H1 (cell line): ENCODE measurements at regions not wholly inside any gene's neighbourhood (a gene's known extent, or its start where the extent isn't known, plus 50 kb on each side); places are given as distances from the start of the nearest gene placed in this dataset.

Experiments
- CTCF ChIA-PET: fragments of 300-600 bp; sonication (Branson Sonifier 250); formaldehyde crosslinking; loops from one replicate; lab custom pipeline; 2021; ENCODE audit not compliant: partially characterized antibody; lab: Charles Lee
- POLR2A ChIA-PET: fragments of 300-600 bp; sonication (Branson Sonifier 250); formaldehyde crosslinking; loops from one replicate; lab custom pipeline; 2021; ENCODE audit warnings: inconsistent platforms; ENCODE audit not compliant: partially characterized antibody; lab: Charles Lee
- DNase-seq, 2 experiments: peaks; one replicate each; pipeline versions ENCODE4 v3.0.0 to v3.0.0-alpha.2; 2010 to 2022; ENCODE audit warnings: low spot score in 2 of 2, low read depth in 1 of 2, mixed read lengths in 1 of 2
- FAIRE-seq: peaks from 2 replicates; lab custom pipeline; 2011; peaks lifted over from hg19 to GRCh38; lab: Jason Lieb, UNC
- H2AFZ ChIP-seq: 2 replicates; pipeline ENCODE4 v1.8.1; 2012; ENCODE audit warnings: low read length, inconsistent platforms
- H2AK5ac ChIP-seq: 2 replicates; pipeline ENCODE4 v1.6.1; 2013; ENCODE audit warnings: low read depth, low read length
- H2BK120ac ChIP-seq: replicated peaks from 2 replicates; pipeline ENCODE3; 2013; ENCODE audit warnings: low read depth, low read length, inconsistent platforms
- H2BK12ac ChIP-seq: 2 replicates; pipeline ENCODE4 v1.6.1; 2013; ENCODE audit warnings: low read depth, low read length
- H2BK15ac ChIP-seq: 2 replicates; pipeline ENCODE4 v1.6.1; 2013; ENCODE audit warnings: low read length
- H2BK20ac ChIP-seq: 2 replicates; pipeline ENCODE4 v1.6.1; 2013; ENCODE audit warnings: low read length
- H2BK5ac ChIP-seq: 2 replicates; pipeline ENCODE4 v1.6.1; 2013; ENCODE audit warnings: low read depth, low read length
- H3K14ac ChIP-seq: 2 replicates; pipeline ENCODE4 v1.6.1; 2013; ENCODE audit warnings: inconsistent platforms; ENCODE audit not compliant: insufficient read length
- H3K18ac ChIP-seq: 2 replicates; pipeline ENCODE4 v1.6.1; 2013; ENCODE audit warnings: low read length; ENCODE audit errors: extremely low read depth
- H3K23ac ChIP-seq: 2 replicates; pipeline ENCODE4 v1.6.1; 2013; ENCODE audit warnings: inconsistent platforms; ENCODE audit not compliant: insufficient read length
- H3K23me2 ChIP-seq: 2 replicates; pipeline ENCODE4 v1.6.1; 2013; ENCODE audit warnings: low read depth, low read length
- H3K27ac ChIP-seq: 2 replicates; pipeline ENCODE4 v1.6.1; 2011; ENCODE audit warnings: low read depth, low read length, inconsistent platforms
- H3K27me3 ChIP-seq, 4 experiments: replicated peaks in 1 of 4; 1 replicate in 1 of 4; 2 replicates in 3 of 4; pipeline versions ENCODE4 v1.6.1 to v1.8.1; 2011 to 2013; ENCODE audit warnings: low read length in 3 of 4, mild to moderate bottlenecking in 3 of 4, inconsistent platforms in 2 of 4, mixed read lengths in 2 of 4, moderate library complexity in 1 of 4; ENCODE audit not compliant: control insufficient read depth in 3 of 4, insufficient read depth in 3 of 4; ENCODE audit errors: extremely low read depth in 1 of 4
- H3K36me3 ChIP-seq, 4 experiments: 2 replicates each; pipeline versions ENCODE4 v1.6.1 to v1.8.1; 2011 to 2013; ENCODE audit warnings: mild to moderate bottlenecking in 4 of 4, low read length in 3 of 4, moderate library complexity in 2 of 4, control low read depth in 1 of 4, inconsistent platforms in 1 of 4; ENCODE audit not compliant: insufficient read depth in 4 of 4, control insufficient read depth in 2 of 4
- H3K4ac ChIP-seq: replicated peaks from 2 replicates; pipeline ENCODE3; 2013; ENCODE audit warnings: low read length, low read depth, mixed read lengths, inconsistent platforms; ENCODE audit not compliant: insufficient read length
- H3K4me1 ChIP-seq, 4 experiments: replicated peaks in 1 of 4; 1 replicate in 1 of 4; 2 replicates in 3 of 4; pipeline versions ENCODE4 v1.6.1 to v1.8.1; 2011 to 2013; ENCODE audit warnings: low read length in 3 of 4, inconsistent platforms in 2 of 4, mixed read lengths in 1 of 4; ENCODE audit not compliant: insufficient read depth in 4 of 4, control insufficient read depth in 3 of 4
- H3K4me2 ChIP-seq, 2 experiments: 2 replicates each; pipeline versions ENCODE4 v1.6.1 to v1.8.1; 2011 to 2013; ENCODE audit warnings: low read depth in 2 of 2, low read length in 2 of 2, control low read depth in 1 of 2, inconsistent platforms in 1 of 2, mild to moderate bottlenecking in 1 of 2; ENCODE audit not compliant: insufficient read depth in 1 of 2
- H3K4me3 ChIP-seq, 4 experiments: fragments of 200-600, 300-600 bp in 1 of 4; sonication (generic), shearing (Covaris generic), sonication (Bioruptor Twin) in 1 of 4; 2 replicates each; pipeline versions ENCODE4 v1.5.1 to v1.8.1; 2011 to 2016; ENCODE audit warnings: low read length in 4 of 4, low read depth in 3 of 4, control low read depth in 2 of 4, inconsistent platforms in 2 of 4, mild to moderate bottlenecking in 2 of 4, mixed read lengths in 1 of 4, moderate library complexity in 1 of 4; ENCODE audit not compliant: insufficient read depth in 2 of 4; ENCODE audit errors: extremely low read depth in 1 of 4
- H3K56ac ChIP-seq: replicated peaks from 2 replicates; pipeline ENCODE3; 2013; ENCODE audit warnings: low read depth, mild to moderate bottlenecking, mixed read lengths, low read length, inconsistent platforms; ENCODE audit not compliant: insufficient read length
- H3K79me1 ChIP-seq: 2 replicates; pipeline ENCODE4 v1.6.1; 2013; ENCODE audit warnings: low read depth, low read length, control low read depth
- H3K79me2 ChIP-seq, 2 experiments: 2 replicates each; pipeline versions ENCODE4 v1.6.1 to v1.8.1; 2012 to 2013; ENCODE audit warnings: low read length in 2 of 2, mild to moderate bottlenecking in 2 of 2, inconsistent platforms in 1 of 2; ENCODE audit not compliant: insufficient read depth in 2 of 2, control insufficient read depth in 1 of 2
- H3K9ac ChIP-seq, 4 experiments: replicated peaks in 1 of 4; 1 replicate in 1 of 4; 2 replicates in 3 of 4; pipeline versions ENCODE4 v1.6.1 to v1.8.1; 2011 to 2013; ENCODE audit warnings: low read depth in 3 of 4, low read length in 3 of 4, control low read depth in 2 of 4, mild to moderate bottlenecking in 2 of 4, moderate library complexity in 2 of 4, inconsistent platforms in 1 of 4; ENCODE audit errors: extremely low read depth in 1 of 4
- H3K9me3 ChIP-seq, 2 experiments: 2 replicates each; pipeline versions ENCODE4 v1.6.1 to v1.8.1; 2012 to 2013; ENCODE audit warnings: mild to moderate bottlenecking in 2 of 2, moderate library complexity in 2 of 2, control low read depth in 1 of 2, inconsistent platforms in 1 of 2, low read depth in 1 of 2, low read length in 1 of 2, mixed read lengths in 1 of 2; ENCODE audit not compliant: insufficient read depth in 2 of 2
- H4K20me1 ChIP-seq, 2 experiments: replicated peaks in 1 of 2; 2 replicates each; pipeline versions ENCODE3 to v1.8.1; 2011 to 2013; ENCODE audit warnings: inconsistent platforms in 2 of 2, low read length in 2 of 2, mild to moderate bottlenecking in 1 of 2; ENCODE audit not compliant: insufficient read depth in 2 of 2, control insufficient read depth in 1 of 2
- H4K5ac ChIP-seq: 2 replicates; pipeline ENCODE4 v1.6.1; 2013; ENCODE audit warnings: low read length, low read depth, mixed read lengths, inconsistent platforms; ENCODE audit not compliant: insufficient read length
- H4K8ac ChIP-seq: 2 replicates; pipeline ENCODE4 v1.8.0; 2013; ENCODE audit warnings: mild to moderate bottlenecking, moderate library complexity, low read length, inconsistent platforms; ENCODE audit not compliant: insufficient read depth; ENCODE audit errors: extremely low read depth
- H4K91ac ChIP-seq: replicated peaks from 2 replicates; pipeline ENCODE3; 2013; ENCODE audit warnings: low read length, mixed read lengths, inconsistent platforms; ENCODE audit not compliant: insufficient read length
- CHD1 ChIP-seq: IDR thresholded peaks from 2 replicates; pipeline ENCODE4 v1.6.1; 2012; ENCODE audit warnings: low read depth, low read length, improper control_type of control experiment
- CTBP2 ChIP-seq: IDR thresholded peaks from 2 replicates; pipeline ENCODE4 v1.7.0; 2011; ENCODE audit warnings: borderline replicate concordance, mild to moderate bottlenecking, moderate library complexity, mixed read lengths, low read length; ENCODE audit not compliant: insufficient read depth, insufficient read length
- FOSL1 ChIP-seq: IDR thresholded peaks from 2 replicates; pipeline ENCODE4 v1.6.1; 2011; ENCODE audit warnings: mild to moderate bottlenecking, low read depth, low read length, moderate library complexity; ENCODE audit not compliant: insufficient read depth
- GTF2F1 ChIP-seq: IDR thresholded peaks from 2 replicates; pipeline ENCODE4 v1.6.1; 2012; ENCODE audit warnings: low read depth, low read length, improper control_type of control experiment, borderline replicate concordance
- JUND ChIP-seq: IDR thresholded peaks from 2 replicates; pipeline ENCODE4 v1.6.1; 2011; ENCODE audit warnings: mild to moderate bottlenecking, improper control_type of control experiment, low read length
- NANOG ChIP-seq: IDR thresholded peaks from 2 replicates; pipeline ENCODE4 v1.6.1; 2011; ENCODE audit warnings: low read length, low read depth, mild to moderate bottlenecking, inconsistent platforms; ENCODE audit not compliant: insufficient read depth, poor library complexity, severe bottlenecking
- POLR2A ChIP-seq, 2 experiments: IDR thresholded peaks; 1 replicate in 1 of 2; 2 replicates in 1 of 2; pipeline ENCODE4 v1.6.1; 2011; ENCODE audit warnings: low read depth in 2 of 2, low read length in 2 of 2, mild to moderate bottlenecking in 2 of 2; ENCODE audit errors: control extremely low read depth in 1 of 2
- RAD21 ChIP-seq, 2 experiments: IDR thresholded peaks in 1 of 2; conservative IDR thresholded peaks in 1 of 2; 2 replicates each; pipeline ENCODE4 v1.6.1; 2011; ENCODE audit warnings: low read depth in 2 of 2, low read length in 2 of 2, improper control_type of control experiment in 1 of 2, inconsistent platforms in 1 of 2, mild to moderate bottlenecking in 1 of 2, moderate library complexity in 1 of 2
- YY1 ChIP-seq: IDR thresholded peaks from 2 replicates; pipeline ENCODE4 v1.6.1; 2011; ENCODE audit warnings: low read depth, mild to moderate bottlenecking, low read length
- WGBS, 2 experiments: shearing (Covaris generic) in 1 of 2; methylation state at CpG; one replicate each; pipeline versions ENCODE4 v1.1.6 to v1.1.7; 2013 to 2015; ENCODE audit warnings: low lambda C conversion rate in 2 of 2, mixed read lengths in 2 of 2, inconsistent platforms in 1 of 2, low coverage in 1 of 2, missing lambda C conversion rate in 1 of 2; ENCODE audit not compliant: insufficient replicate concordance in 2 of 2, insufficient coverage in 1 of 2, insufficient read length in 1 of 2; ENCODE audit errors: extremely low coverage in 1 of 2, missing lambda C conversion rate in 1 of 2; 5-methylcytosine and 5-hydroxymethylcytosine counted together
- TF ChIP-seq, protein P1 (sequence below): IDR thresholded peaks from 2 replicates; pipeline ENCODE4 v1.6.1; 2011; ENCODE audit warnings: low read length, improper control_type of control experiment

- ChIA-PET POLR2A (no interaction called here), CTCF (interaction anchor here (0.5 to 4.7 kb wide), 53 partner anchors 7 to 744 kb away, joined by 3 to 55 read pairs (median 5); no protein-coding TSS in a partner anchor)
- Histone ChIP-seq H2BK20ac (no peak overlapping the region), H3K27me3 (no peaks in the 10 kb centered on the region), H3K79me1 (no peaks in the 10 kb centered on the region), H2BK5ac (no peak overlapping the region), H3K36me3 (no peaks in the 10 kb centered on the region), H2BK12ac (no peak overlapping the region), H3K18ac (no peak overlapping the region), H4K20me1 (no peaks in the 10 kb centered on the region), H3K23ac (no peak overlapping the region), H3K9ac (no peak overlapping the region), H2AFZ (no peak overlapping the region), H3K9me3 (no peaks in the 10 kb centered on the region), H3K23me2 (no peaks in the 10 kb centered on the region), H2BK15ac (no peak overlapping the region), H3K56ac (no peak overlapping the region), H4K5ac (no peak overlapping the region), H3K79me2 (no peaks in the 10 kb centered on the region), H3K27ac (no peak overlapping the region), H4K8ac (no peak overlapping the region), H3K4me2 (no peak overlapping the region), H4K91ac (no peak overlapping the region), H2BK120ac (no peak overlapping the region), H2AK5ac (no peak overlapping the region), H3K4me1 (no peaks in the 10 kb centered on the region), H3K14ac (no peak overlapping the region), H3K4me3 (no peak overlapping the region), H3K4ac (no peak overlapping the region)
- DNase-seq (no peak), FAIRE-seq (no peak)
- 76% methylated on average over 5 of the region's 5 CpGs; no CpG with 5 or more reads in 1 of the 2 experiments for WGBS, 2 experiments
- TF ChIP-seq RAD21 (IDR thresholded peaks at IDR 0.05 in 1 of 2, conservative IDR thresholded peaks at IDR 0.05 in 1 of 2; ENCODE audit: low read depth in 2 of 2, low read length in 2 of 2) (no peak), CTBP2 (no peak), POLR2A (IDR thresholded peaks at IDR 0.05; ENCODE audit: control extremely low read depth in 1 of 2, low read depth in 2 of 2, low read length in 2 of 2) (no peak), GTF2F1 (no peak), NANOG (no peak), JUND (no peak), YY1 (no peak), CHD1 (no peak), FOSL1 (no peak)
- TF ChIP-seq, protein P1, sequence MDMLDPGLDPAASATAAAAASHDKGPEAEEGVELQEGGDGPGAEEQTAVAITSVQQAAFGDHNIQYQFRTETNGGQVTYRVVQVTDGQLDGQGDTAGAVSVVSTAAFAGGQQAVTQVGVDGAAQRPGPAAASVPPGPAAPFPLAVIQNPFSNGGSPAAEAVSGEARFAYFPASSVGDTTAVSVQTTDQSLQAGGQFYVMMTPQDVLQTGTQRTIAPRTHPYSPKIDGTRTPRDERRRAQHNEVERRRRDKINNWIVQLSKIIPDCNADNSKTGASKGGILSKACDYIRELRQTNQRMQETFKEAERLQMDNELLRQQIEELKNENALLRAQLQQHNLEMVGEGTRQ: no peak
Observed at GRCh38 chr7:35520810-35521625, 173.9 kb downstream of the HERPUD2 start.
